ENCODE measurements at regions not wholly inside any gene's neighbourhood (a gene's known extent, or its start where the extent isn't known, plus 50 kb on each side); places are given as distances from the start of the nearest gene placed in this dataset.

DNA sequence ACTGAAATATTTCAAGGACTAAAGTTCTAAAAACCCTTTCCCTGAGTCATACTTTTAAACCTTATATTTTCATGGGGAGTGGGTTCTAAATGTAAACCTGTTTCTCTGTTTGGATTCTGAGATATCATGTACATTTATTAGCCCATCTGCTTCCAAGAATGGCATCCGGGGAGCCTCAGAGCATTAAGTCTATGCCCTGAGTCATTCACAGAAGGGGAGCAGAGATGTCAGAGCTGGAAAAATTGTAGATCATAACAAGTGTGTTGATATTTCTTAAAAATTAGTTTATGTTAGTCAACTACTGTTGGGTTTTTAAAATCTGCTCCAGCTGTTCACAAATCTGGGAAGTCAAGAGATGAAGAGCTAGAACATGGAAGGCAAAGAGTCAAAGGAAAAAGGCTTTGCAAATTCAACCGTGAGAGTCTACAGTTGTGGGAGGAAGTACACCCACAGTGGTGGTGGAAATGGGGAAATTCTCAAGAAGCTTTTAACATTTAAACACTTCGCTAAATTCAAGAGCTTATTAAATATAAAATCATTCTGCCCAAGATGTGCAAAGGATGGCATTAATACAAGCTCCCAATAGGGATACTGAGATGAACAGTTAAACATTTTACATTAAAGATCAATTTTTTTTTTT lies 70.5 kb upstream of the FLRT2 start:
- Mint-ChIP-seq H3K27ac (no peak overlapping the region), H3K4me3 (no peak overlapping the region), H3K4me1 (peaks cover 5 to 6% of the 10 kb centered on the region in 2 donors), H3K27me3 (ENCODE audit: low read depth in 2 of 2) (no peaks in the 10 kb centered on the region), H3K9me3 (peaks cover 2% of the 10 kb centered on the region in 2 donors), H3K36me3 (no peaks in the 10 kb centered on the region)
- WGBS (ENCODE audit: insufficient coverage) = 44% methylated on average over 2 of the region's 3 CpGs
- ATAC-seq (no peak), DNase-seq (no peak)
- Histone ChIP-seq H3K27ac (ENCODE audit: low read length) (no peak overlapping the region), H3K27me3 (ENCODE audit: control insufficient read depth, insufficient read depth, low read length) (no peaks in the 10 kb centered on the region), H3K4me3 (ENCODE audit: low read length) (no peak overlapping the region), H3K4me1 (ENCODE audit: control insufficient read depth, insufficient read depth, low read length) (no peaks in the 10 kb centered on the region), H3K36me3 (ENCODE audit: control insufficient read depth, insufficient read depth, low read length) (no peaks in the 10 kb centered on the region), H3K9me3 (ENCODE audit: control insufficient read depth, insufficient read depth, low read length) (no peaks in the 10 kb centered on the region)
- TF ChIP-seq, protein P1, sequence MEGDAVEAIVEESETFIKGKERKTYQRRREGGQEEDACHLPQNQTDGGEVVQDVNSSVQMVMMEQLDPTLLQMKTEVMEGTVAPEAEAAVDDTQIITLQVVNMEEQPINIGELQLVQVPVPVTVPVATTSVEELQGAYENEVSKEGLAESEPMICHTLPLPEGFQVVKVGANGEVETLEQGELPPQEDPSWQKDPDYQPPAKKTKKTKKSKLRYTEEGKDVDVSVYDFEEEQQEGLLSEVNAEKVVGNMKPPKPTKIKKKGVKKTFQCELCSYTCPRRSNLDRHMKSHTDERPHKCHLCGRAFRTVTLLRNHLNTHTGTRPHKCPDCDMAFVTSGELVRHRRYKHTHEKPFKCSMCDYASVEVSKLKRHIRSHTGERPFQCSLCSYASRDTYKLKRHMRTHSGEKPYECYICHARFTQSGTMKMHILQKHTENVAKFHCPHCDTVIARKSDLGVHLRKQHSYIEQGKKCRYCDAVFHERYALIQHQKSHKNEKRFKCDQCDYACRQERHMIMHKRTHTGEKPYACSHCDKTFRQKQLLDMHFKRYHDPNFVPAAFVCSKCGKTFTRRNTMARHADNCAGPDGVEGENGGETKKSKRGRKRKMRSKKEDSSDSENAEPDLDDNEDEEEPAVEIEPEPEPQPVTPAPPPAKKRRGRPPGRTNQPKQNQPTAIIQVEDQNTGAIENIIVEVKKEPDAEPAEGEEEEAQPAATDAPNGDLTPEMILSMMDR (IDR thresholded peaks at IDR 0.05) = no peak
- intact Hi-C loops (cut with micrococcal nuclease) = no loop called here

DNA sequence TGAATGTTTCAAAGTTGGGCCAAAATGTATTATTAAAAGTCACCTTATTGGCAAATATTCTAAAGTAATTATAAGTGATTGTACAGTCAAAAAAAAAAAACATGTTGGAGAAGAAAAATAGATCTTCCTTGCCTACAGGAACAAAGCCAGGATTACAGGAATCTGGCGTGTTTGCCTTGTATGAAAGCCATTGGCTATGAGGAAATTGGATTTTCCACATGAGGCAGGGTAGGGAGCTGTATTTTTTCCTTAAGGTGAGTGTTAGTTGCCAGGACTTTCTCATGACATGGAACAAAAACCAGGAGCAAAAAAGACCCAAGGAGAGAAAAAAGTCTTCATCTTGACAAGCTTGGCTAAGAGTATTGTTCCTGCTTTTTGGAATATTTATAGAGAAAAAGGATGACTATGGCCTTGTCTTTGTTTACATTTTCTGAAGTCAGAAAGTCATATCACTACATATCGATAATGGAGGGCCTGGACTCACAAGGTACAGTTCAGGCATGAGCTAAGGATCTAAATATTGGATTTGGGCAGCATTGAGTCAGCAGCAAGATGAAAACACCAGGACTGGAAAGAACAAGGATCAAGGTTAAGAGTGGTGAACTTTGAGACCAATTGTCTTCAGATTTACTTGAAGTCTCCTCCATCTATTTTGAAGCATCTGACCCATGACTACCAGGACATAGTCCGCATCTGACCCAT lies 68.4 kb upstream of the FLRT2 start:
- no peak overlapping the region for H3K27ac ChIP-seq (ENCODE audit: low read length)
- intact Hi-C loops (cut with micrococcal nuclease) = no loop called here
- Mint-ChIP-seq H3K4me3 (no peak overlapping the region), H3K36me3 (no peaks in the 10 kb centered on the region), H3K27ac (no peak overlapping the region), H3K27me3 (ENCODE audit: low read depth in 2 of 2) (no peaks in the 10 kb centered on the region), H3K4me1 (peaks cover 5 to 6% of the 10 kb centered on the region in 2 donors), H3K9me3 (peaks cover 2% of the 10 kb centered on the region in 2 donors)
- DNase-seq = no peak
- TF ChIP-seq, protein P1 (IDR thresholded peaks at IDR 0.05) = no peak
- no peaks in the 10 kb centered on the region for H3K36me3 ChIP-seq (ENCODE audit: control insufficient read depth, insufficient read depth, low read length)
- H3K9me3 ChIP-seq (ENCODE audit: control insufficient read depth, insufficient read depth, low read length) = no peaks in the 10 kb centered on the region
- no peaks in the 10 kb centered on the region for H3K27me3 ChIP-seq (ENCODE audit: control insufficient read depth, insufficient read depth, low read length)
- ATAC-seq = no peak
- no peaks in the 10 kb centered on the region for H3K4me1 ChIP-seq (ENCODE audit: control insufficient read depth, insufficient read depth, low read length)
- no peak overlapping the region for H3K4me3 ChIP-seq (ENCODE audit: low read length)
- WGBS (ENCODE audit: insufficient coverage) = 84% methylated on average over 3 of the region's 3 CpGs

DNA sequence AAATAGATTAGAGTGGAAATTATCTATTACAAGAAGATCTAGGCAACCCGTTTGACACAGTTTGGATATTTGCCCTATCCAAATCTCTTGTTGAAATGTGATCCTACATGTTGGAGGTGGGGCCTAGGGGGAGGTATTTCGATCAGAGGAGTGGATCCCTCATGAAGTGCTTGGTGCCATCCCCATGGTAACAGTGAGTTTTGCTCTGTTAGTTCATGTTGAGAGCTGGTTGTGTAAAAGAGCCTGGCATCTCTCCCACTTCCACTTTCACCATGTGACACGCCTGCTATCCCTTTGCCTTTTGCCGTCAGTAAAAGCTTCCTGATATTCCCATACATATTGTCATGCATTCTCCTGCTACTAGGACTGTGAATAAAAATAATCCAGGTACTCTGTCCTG lies 66.4 kb upstream of the FLRT2 start:
- H3K4me3 Mint-ChIP-seq = no peak overlapping the region

More for the DNA sequence above, 66.4 kb upstream of the FLRT2 start:
- H3K4me3 ChIP-seq (ENCODE audit: low read length) = no peak overlapping the region
- no peaks in the 10 kb centered on the region for H3K9me3 ChIP-seq (ENCODE audit: control insufficient read depth, insufficient read depth, low read length)
- Mint-ChIP-seq H3K27me3 (ENCODE audit: low read depth in 2 of 2) (no peaks in the 10 kb centered on the region), H3K27ac (no peak overlapping the region), H3K9me3 (peaks cover 2% of the 10 kb centered on the region in 2 donors), H3K36me3 (no peaks in the 10 kb centered on the region), H3K4me1 (peaks cover 5 to 6% of the 10 kb centered on the region in 2 donors)
- H3K27ac ChIP-seq (ENCODE audit: low read length) = no peak overlapping the region
- H3K27me3 ChIP-seq (ENCODE audit: control insufficient read depth, insufficient read depth, low read length) = no peaks in the 10 kb centered on the region
- no peaks in the 10 kb centered on the region for H3K36me3 ChIP-seq (ENCODE audit: control insufficient read depth, insufficient read depth, low read length)
- 75% methylated on average over 4 of the region's 4 CpGs for WGBS (ENCODE audit: insufficient coverage)
- DNase-seq (no peak), ATAC-seq (no peak)
- intact Hi-C loops (cut with micrococcal nuclease) = no loop called here
- H3K4me1 ChIP-seq (ENCODE audit: control insufficient read depth, insufficient read depth, low read length) = no peaks in the 10 kb centered on the region
- TF ChIP-seq, protein P1 (IDR thresholded peaks at IDR 0.05) = no peak

All from natural killer cell (primary cell).